ENCODE measurements at regions not wholly inside any gene's neighbourhood (a gene's known extent, or its start where the extent isn't known, plus 50 kb on each side); places are given as distances from the start of the nearest gene placed in this dataset.

- no peaks in the 10 kb centered on the region for H3K9me3 ChIP-seq (ENCODE audit: control extremely low read depth in 1 of 3, control insufficient read depth in 2 of 3, insufficient read depth in 1 of 3, low read length in 2 of 3)
- no peak overlapping the region for H2AFZ ChIP-seq (ENCODE audit: insufficient read depth, low read depth, low read length, poor library complexity, severe bottlenecking)
- no peak overlapping the region for H3K4me3 ChIP-seq (ENCODE audit: control extremely low read depth in 1 of 5, extremely low read depth in 1 of 5, insufficient read depth in 1 of 5, low read depth in 2 of 5, low read length in 4 of 5)
- H3K27ac ChIP-seq (ENCODE audit: low read length in 2 of 2): no peak overlapping the region
- intact Hi-C loops (cut with micrococcal nuclease): no loop called here
- Mint-ChIP-seq H3K4me3 (no peak overlapping the region), H3K9me3 (ENCODE audit: insufficient read depth) (no peaks in the 10 kb centered on the region), H3K27ac (no peak overlapping the region), H3K4me1 (no peaks in the 10 kb centered on the region), H3K27me3 (no peaks in the 10 kb centered on the region)
- H3K4me1 ChIP-seq (ENCODE audit: control insufficient read depth in 2 of 2, insufficient read depth in 2 of 2, low read length in 2 of 2): no peaks in the 10 kb centered on the region
- H4K20me1 ChIP-seq (ENCODE audit: control insufficient read depth, insufficient read depth, low read length, poor library complexity, severe bottlenecking): no peaks in the 10 kb centered on the region
- DNase-seq (no peak), ATAC-seq (ENCODE audit: low read depth) (no peak)
- POLR2A ChIA-PET: no interaction called here
- H3K79me2 ChIP-seq (ENCODE audit: control insufficient read depth, insufficient read depth, low read length): no peaks in the 10 kb centered on the region
- no peak overlapping the region for H3K9ac ChIP-seq (ENCODE audit: low read length)
- H3K27me3 ChIP-seq (replicated peaks in 1 of 4; ENCODE audit: control extremely low read depth in 1 of 4, control insufficient read depth in 3 of 4, insufficient read depth in 4 of 4, low read length in 3 of 4): no peaks in the 10 kb centered on the region
- H3K36me3 ChIP-seq (replicated peaks in 1 of 2; ENCODE audit: control extremely low read depth in 1 of 2, control insufficient read depth in 1 of 2, extremely low read depth in 1 of 2, insufficient read depth in 2 of 2, low read length in 1 of 2): no peaks in the 10 kb centered on the region
- CTCF ChIA-PET: no interaction called here
- TF ChIP-seq CTCF (IDR thresholded peaks at IDR 0.05) (no peak), EZH2 (IDR thresholded peaks at IDR 0.05; ENCODE audit: borderline replicate concordance, insufficient read depth, low read depth, low read length, poor library complexity, severe bottlenecking) (no peak)
- H3K4me2 ChIP-seq (replicated peaks; ENCODE audit: low read depth, low read length, poor library complexity, severe bottlenecking): no peak overlapping the region
Observed at GRCh38 chr1:73136975-73137374, 854.6 kb upstream of the NEGR1 start.

GRCh38 chr1:73106931-73107330 is 824.6 kb upstream of the NEGR1 start:
- H3K79me2 ChIP-seq (ENCODE audit: control insufficient read depth, insufficient read depth, low read length): no peaks in the 10 kb centered on the region
- no peak overlapping the region for H3K27ac ChIP-seq (ENCODE audit: low read length in 2 of 2)
- intact Hi-C loops (cut with micrococcal nuclease): no loop called here
- H3K36me3 ChIP-seq (replicated peaks in 1 of 2; ENCODE audit: control extremely low read depth in 1 of 2, control insufficient read depth in 1 of 2, extremely low read depth in 1 of 2, insufficient read depth in 2 of 2, low read length in 1 of 2): no peaks in the 10 kb centered on the region
- CTCF ChIA-PET: no interaction called here
- Mint-ChIP-seq H3K9me3 (ENCODE audit: insufficient read depth) (peaks cover 9% of the 10 kb centered on the region), H3K4me1 (no peaks in the 10 kb centered on the region), H3K4me3 (no peak overlapping the region), H3K27ac (no peak overlapping the region), H3K27me3 (no peaks in the 10 kb centered on the region)
- H3K9me3 ChIP-seq (ENCODE audit: control extremely low read depth in 1 of 3, control insufficient read depth in 2 of 3, insufficient read depth in 1 of 3, low read length in 2 of 3): peaks cover 0 to 17% (median 0%) of the 10 kb centered on the region in 3 donors
- no peaks in the 10 kb centered on the region for H3K27me3 ChIP-seq (replicated peaks in 1 of 4; ENCODE audit: control extremely low read depth in 1 of 4, control insufficient read depth in 3 of 4, insufficient read depth in 4 of 4, low read length in 3 of 4)
- POLR2A ChIA-PET: no interaction called here
- WGBS (ENCODE audit: insufficient coverage): no CpG with 5 or more reads among the region's 2 CpGs
- no peak overlapping the region for H2AFZ ChIP-seq (ENCODE audit: insufficient read depth, low read depth, low read length, poor library complexity, severe bottlenecking)
- H3K4me2 ChIP-seq (replicated peaks; ENCODE audit: low read depth, low read length, poor library complexity, severe bottlenecking): no peak overlapping the region
- no peak overlapping the region for H3K4me3 ChIP-seq (ENCODE audit: control extremely low read depth in 1 of 5, extremely low read depth in 1 of 5, insufficient read depth in 1 of 5, low read depth in 2 of 5, low read length in 4 of 5)
- H4K20me1 ChIP-seq (ENCODE audit: control insufficient read depth, insufficient read depth, low read length, poor library complexity, severe bottlenecking): no peaks in the 10 kb centered on the region
- TF ChIP-seq CTCF (IDR thresholded peaks at IDR 0.05) (no peak), EZH2 (IDR thresholded peaks at IDR 0.05; ENCODE audit: borderline replicate concordance, insufficient read depth, low read depth, low read length, poor library complexity, severe bottlenecking) (no peak)
- DNase-seq: no peak
- H3K9ac ChIP-seq (ENCODE audit: low read length): no peak overlapping the region
- no peak for ATAC-seq (ENCODE audit: low read depth)
- H3K4me1 ChIP-seq (ENCODE audit: control insufficient read depth in 2 of 2, insufficient read depth in 2 of 2, low read length in 2 of 2): no peaks in the 10 kb centered on the region

All from B cell (primary cell).